Liver (tissue), 3 donors: ENCODE measurements at regions not wholly inside any gene's neighbourhood (a gene's known extent, or its start where the extent isn't known, plus 50 kb on each side); places are given as distances from the start of the nearest gene placed in this dataset.

ENCODE experiments used
- CTCF ChIP-seq: fragments of 150-350 bp; IDR thresholded peaks from 2 replicates; pipeline ENCODE4 v1.5.1; 2017; ENCODE audit warnings: improper control_type of control experiment, low read depth, low read length; ENCODE audit not compliant: missing input control
- EGR1 ChIP-seq, 2 donors: IDR thresholded peaks; 2 replicates each; pipeline ENCODE4 v1.6.1; 2016 to 2018; ENCODE audit warnings: antibody characterized with exemption in 2 of 2, low read depth in 2 of 2
- FOXA1 ChIP-seq: IDR thresholded peaks from 2 replicates; pipeline ENCODE4 v1.6.1; 2016; ENCODE audit warnings: antibody characterized with exemption
- JUND ChIP-seq, 2 donors: IDR thresholded peaks; 2 replicates each; pipeline ENCODE4 v1.6.1; 2016; ENCODE audit warnings: antibody characterized with exemption in 2 of 2
- MAX ChIP-seq: IDR thresholded peaks from 2 replicates; pipeline ENCODE4 v1.6.1; 2016; ENCODE audit warnings: antibody characterized with exemption
- RAD21 ChIP-seq, 2 donors: IDR thresholded peaks; 2 replicates each; pipeline ENCODE4 v1.6.1; 2016; ENCODE audit warnings: antibody characterized with exemption in 2 of 2, mild to moderate bottlenecking in 2 of 2
- REST ChIP-seq: IDR thresholded peaks from 2 replicates; pipeline ENCODE4 v1.6.1; 2016; ENCODE audit warnings: antibody characterized with exemption, mild to moderate bottlenecking
- TAF1 ChIP-seq: conservative IDR thresholded peaks from 2 replicates; pipeline ENCODE4 v1.6.1; 2016; ENCODE audit warnings: antibody characterized with exemption, mild to moderate bottlenecking
- YY1 ChIP-seq: IDR thresholded peaks from 2 replicates; pipeline ENCODE4 v1.6.1; 2016; ENCODE audit warnings: antibody characterized with exemption, mild to moderate bottlenecking
- ZBTB33 ChIP-seq: IDR thresholded peaks from 2 replicates; pipeline ENCODE4 v1.6.1; 2016; ENCODE audit warnings: antibody characterized with exemption
- donor health status: healthy.
- donor health status: healthy.

GRCh38 chr17:20934288-20934687 is 108.5 kb downstream of the USP22 start:
- TF ChIP-seq CTCF: no peak
- no peak for TF ChIP-seq RAD21 (IDR thresholded peaks at IDR 0.05)
- TF ChIP-seq FOXA1: no peak
- no peak for TF ChIP-seq EGR1 (IDR thresholded peaks at IDR 0.05; ENCODE audit: low read depth in 2 of 2)
- no peak for TF ChIP-seq REST
- no peak for TF ChIP-seq TAF1
- no peak for TF ChIP-seq YY1
- no peak for TF ChIP-seq MAX
- no peak for TF ChIP-seq ZBTB33
- no peak for TF ChIP-seq JUND (IDR thresholded peaks at IDR 0.05)
